Liver (tissue), 8 donors: ENCODE measurements at regions not wholly inside any gene's neighbourhood (a gene's known extent, or its start where the extent isn't known, plus 50 kb on each side); places are given as distances from the start of the nearest gene placed in this dataset.

Experiments used
- DNase-seq: peaks from one replicate; pipeline ENCODE4 v3.0.0-alpha.2; 2017; ENCODE audit warnings: low spot score
- H3K27ac ChIP-seq, 2 donors: one replicate each; pipeline ENCODE4 v1.7.0; 2013; ENCODE audit warnings: inconsistent platforms in 2 of 2, low read length in 2 of 2, control low read depth in 1 of 2, low read depth in 1 of 2, mild to moderate bottlenecking in 1 of 2
- H3K27me3 ChIP-seq, 4 donors: one replicate each; pipeline versions ENCODE4 v1.6.1 to v1.7.0; 2013; ENCODE audit warnings: low read length in 3 of 4, inconsistent platforms in 1 of 4, mild to moderate bottlenecking in 1 of 4, moderate library complexity in 1 of 4; ENCODE audit not compliant: control insufficient read depth in 4 of 4, insufficient read depth in 4 of 4
- H3K36me3 ChIP-seq, 4 donors: one replicate each; pipeline versions ENCODE4 v1.6.1 to v1.7.0; 2013; ENCODE audit warnings: low read length in 3 of 4, mild to moderate bottlenecking in 3 of 4, low read depth in 1 of 4, moderate library complexity in 1 of 4; ENCODE audit not compliant: control insufficient read depth in 4 of 4, insufficient read depth in 3 of 4
- H3K4me1 ChIP-seq, 4 donors: one replicate each; pipeline versions ENCODE4 v1.6.1 to v1.7.0; 2013; ENCODE audit warnings: low read length in 3 of 4, mild to moderate bottlenecking in 3 of 4, moderate library complexity in 1 of 4; ENCODE audit not compliant: control insufficient read depth in 4 of 4, insufficient read depth in 4 of 4
- H3K4me3 ChIP-seq, 3 donors: one replicate each; pipeline versions ENCODE4 v1.6.1 to v1.7.0; 2013; ENCODE audit warnings: low read length in 3 of 3, control low read depth in 1 of 3, low read depth in 1 of 3, mild to moderate bottlenecking in 1 of 3
- H3K9ac ChIP-seq, 2 donors: one replicate each; pipeline ENCODE4 v1.7.0; 2013; ENCODE audit warnings: low read length in 2 of 2, mild to moderate bottlenecking in 2 of 2, moderate library complexity in 2 of 2, control low read depth in 1 of 2, low read depth in 1 of 2
- H3K9me3 ChIP-seq, 4 donors: one replicate each; pipeline versions ENCODE4 v1.6.1 to v1.7.0; 2013; ENCODE audit warnings: low read length in 3 of 4; ENCODE audit not compliant: control insufficient read depth in 4 of 4
- ATF3 ChIP-seq: IDR thresholded peaks from 2 replicates; pipeline ENCODE4 v1.6.1; 2016; ENCODE audit warnings: antibody characterized with exemption
- CTCF ChIP-seq: fragments of 150-350 bp; IDR thresholded peaks from 2 replicates; pipeline ENCODE4 v1.5.1; 2017; ENCODE audit warnings: improper control_type of control experiment, low read depth, low read length; ENCODE audit not compliant: missing input control
- EGR1 ChIP-seq, 2 donors: IDR thresholded peaks; 2 replicates each; pipeline ENCODE4 v1.6.1; 2016 to 2018; ENCODE audit warnings: antibody characterized with exemption in 2 of 2, low read depth in 2 of 2
- FOXA1 ChIP-seq: IDR thresholded peaks from 2 replicates; pipeline ENCODE4 v1.6.1; 2016; ENCODE audit warnings: antibody characterized with exemption
- FOXA2 ChIP-seq: IDR thresholded peaks from 2 replicates; pipeline ENCODE4 v1.6.1; 2016; ENCODE audit warnings: antibody characterized with exemption
- HNF4A ChIP-seq, 2 donors: conservative IDR thresholded peaks; 2 replicates each; pipeline ENCODE4 v1.6.1; 2016; ENCODE audit warnings: antibody characterized with exemption in 2 of 2, mild to moderate bottlenecking in 2 of 2
- HNF4G ChIP-seq: IDR thresholded peaks from 2 replicates; pipeline ENCODE4 v1.6.1; 2016; ENCODE audit warnings: antibody characterized with exemption
- JUND ChIP-seq, 2 donors: IDR thresholded peaks; 2 replicates each; pipeline ENCODE4 v1.6.1; 2016; ENCODE audit warnings: antibody characterized with exemption in 2 of 2
- NR2F2 ChIP-seq: IDR thresholded peaks from 2 replicates; pipeline ENCODE4 v1.6.1; 2016; ENCODE audit warnings: antibody characterized with exemption
- RAD21 ChIP-seq, 2 donors: IDR thresholded peaks; 2 replicates each; pipeline ENCODE4 v1.6.1; 2016; ENCODE audit warnings: antibody characterized with exemption in 2 of 2, mild to moderate bottlenecking in 2 of 2
- REST ChIP-seq: IDR thresholded peaks from 2 replicates; pipeline ENCODE4 v1.6.1; 2016; ENCODE audit warnings: antibody characterized with exemption, mild to moderate bottlenecking
- SP1 ChIP-seq: IDR thresholded peaks from 2 replicates; pipeline ENCODE4 v1.6.1; 2018; ENCODE audit warnings: antibody characterized with exemption, mild to moderate bottlenecking
- TAF1 ChIP-seq: conservative IDR thresholded peaks from 2 replicates; pipeline ENCODE4 v1.6.1; 2016; ENCODE audit warnings: antibody characterized with exemption, mild to moderate bottlenecking
- ZBTB33 ChIP-seq: IDR thresholded peaks from 2 replicates; pipeline ENCODE4 v1.6.1; 2016; ENCODE audit warnings: antibody characterized with exemption
- WGBS: extraction: QIAGEN DNeasy Blood & Tissue Kit; methylation state at CpG from one replicate; pipeline ENCODE4 v1.1.7; 2013; 5-methylcytosine and 5-hydroxymethylcytosine counted together
- donor health status: healthy.
- donor health status: healthy.
- donor health status: healthy.
- donor health status: healthy.
- donor health status: healthy.

GRCh38 chr20:60497298-60498035 is 539.2 kb downstream of the CDH26 start:
- Histone ChIP-seq H3K36me3 (no peaks in the 10 kb centered on the region), H3K27ac (no peak overlapping the region), H3K9me3 (no peaks in the 10 kb centered on the region), H3K27me3 (peaks cover 0 to 2% (median 0%) of the 10 kb centered on the region in 4 donors), H3K4me1 (no peaks in the 10 kb centered on the region), H3K9ac (no peak overlapping the region), H3K4me3 (no peak overlapping the region)
- 71% methylated on average over 4 of the region's 4 CpGs for WGBS
- DNase-seq: no peak
- TF ChIP-seq JUND (IDR thresholded peaks at IDR 0.05) (no peak), ATF3 (no peak), NR2F2 (no peak), SP1 (no peak), EGR1 (IDR thresholded peaks at IDR 0.05; ENCODE audit: low read depth in 2 of 2) (no peak), RAD21 (IDR thresholded peaks at IDR 0.05) (no peak), HNF4G (no peak), FOXA2 (no peak), CTCF (no peak)

- Histone ChIP-seq H3K4me1 (no peaks in the 10 kb centered on the region), H3K9me3 (no peaks in the 10 kb centered on the region), H3K4me3 (no peak overlapping the region), H3K9ac (no peak overlapping the region), H3K27ac (no peak overlapping the region), H3K36me3 (no peaks in the 10 kb centered on the region), H3K27me3 (peaks cover 0 to 2% (median 0%) of the 10 kb centered on the region in 4 donors)
- DNase-seq: no peak
- no peak for TF ChIP-seq HNF4A (conservative IDR thresholded peaks at IDR 0.05)
- TF ChIP-seq JUND (IDR thresholded peaks at IDR 0.05): no peak
- TF ChIP-seq SP1: no peak
- TF ChIP-seq FOXA1: no peak
- WGBS: 74% methylated on average over 4 of the region's 4 CpGs
Measured at GRCh38 chr20:60500038-60500701, 541.9 kb downstream of the CDH26 start.

- Histone ChIP-seq H3K9ac (no peak overlapping the region), H3K9me3 (no peaks in the 10 kb centered on the region), H3K27me3 (peaks cover 0 to 4% (median 0%) of the 10 kb centered on the region in 4 donors), H3K4me3 (no peak overlapping the region), H3K4me1 (no peaks in the 10 kb centered on the region), H3K27ac (no peak overlapping the region), H3K36me3 (no peaks in the 10 kb centered on the region)
- TF ChIP-seq FOXA2: no peak
- no peak for TF ChIP-seq EGR1 (IDR thresholded peaks at IDR 0.05; ENCODE audit: low read depth in 2 of 2)
- DNase-seq: no peak
- 88% methylated on average over 2 of the region's 2 CpGs for WGBS
Measured at GRCh38 chr20:60501048-60501447, 542.8 kb downstream of the CDH26 start.

- Histone ChIP-seq H3K9me3 (no peaks in the 10 kb centered on the region), H3K27ac (no peak overlapping the region), H3K4me3 (no peak overlapping the region), H3K27me3 (peaks cover 0 to 3% (median 0%) of the 10 kb centered on the region in 4 donors), H3K9ac (no peak overlapping the region), H3K4me1 (no peaks in the 10 kb centered on the region), H3K36me3 (no peaks in the 10 kb centered on the region)
- WGBS: 76% methylated on average over 5 of the region's 5 CpGs
- DNase-seq: no peak
- TF ChIP-seq HNF4G (no peak), HNF4A (conservative IDR thresholded peaks at IDR 0.05) (no peak), NR2F2 (no peak), RAD21 (IDR thresholded peaks at IDR 0.05) (no peak), JUND (IDR thresholded peaks at IDR 0.05) (no peak), REST (no peak), ZBTB33 (no peak), TAF1 (no peak), ATF3 (no peak)
Measured at GRCh38 chr20:60502881-60503280, 544.7 kb downstream of the CDH26 start.
